Activated CD4-positive, alpha-beta T cell treated with anti-CD3 and anti-CD28 coated beads, Interleukin-2, amount 50 U/mL, for 1 hour (primary cell): ENCODE measurements at regions not wholly inside any gene's neighbourhood (a gene's known extent, or its start where the extent isn't known, plus 50 kb on each side); places are given as distances from the start of the nearest gene placed in this dataset.

ENCODE experiments used
- DNase-seq: peaks from one replicate; pipeline ENCODE4 v3.0.0-alpha.2; 2020

GRCh38 chr4:123821861-123822260 is 425.3 kb downstream of the SPRY1 start:
- no peak for DNase-seq

GRCh38 chr4:123822353-123822752 is 425.8 kb downstream of the SPRY1 start:
- no peak for DNase-seq

- no peak for DNase-seq
Measured at GRCh38 chr4:123823244-123823643, 426.6 kb downstream of the SPRY1 start.

GRCh38 chr4:123824524-123824923 is 427.9 kb downstream of the SPRY1 start:
- DNase-seq, result no peak

GRCh38 chr4:123825596-123826291 is 429.1 kb downstream of the SPRY1 start:
- no peak for DNase-seq

- no peak for DNase-seq
Measured at GRCh38 chr4:123826896-123827295, 430.3 kb downstream of the SPRY1 start.

- no peak for DNase-seq
Measured at GRCh38 chr4:123827511-123827910, 430.9 kb downstream of the SPRY1 start.

GRCh38 chr4:123830930-123831329 is 434.3 kb downstream of the SPRY1 start:
- DNase-seq, result no peak

- DNase-seq, result no peak
Measured at GRCh38 chr4:123832173-123833026, 435.8 kb downstream of the SPRY1 start.

GRCh38 chr4:123833171-123833643 is 436.6 kb downstream of the SPRY1 start:
- no peak for DNase-seq

- no peak for DNase-seq
Measured at GRCh38 chr4:123835831-123836590, 439.4 kb downstream of the SPRY1 start.

- no peak for DNase-seq
Measured at GRCh38 chr4:123836851-123837595, 440.4 kb downstream of the SPRY1 start.

- DNase-seq, result no peak
Measured at GRCh38 chr4:123838474-123838873, 441.9 kb downstream of the SPRY1 start.

GRCh38 chr4:123840197-123840596 is 443.6 kb downstream of the SPRY1 start:
- DNase-seq, result no peak

- DNase-seq, result no peak
Measured at GRCh38 chr4:123841447-123842121, 445.0 kb downstream of the SPRY1 start.

GRCh38 chr4:123843137-123843536 is 446.5 kb downstream of the SPRY1 start:
- DNase-seq, result no peak

GRCh38 chr4:123844374-123844773 is 447.8 kb downstream of the SPRY1 start:
- no peak for DNase-seq

GRCh38 chr4:123846092-123846491 is 449.5 kb downstream of the SPRY1 start:
- no peak for DNase-seq

- DNase-seq, result no peak
Measured at GRCh38 chr4:123846561-123846960, 450.0 kb downstream of the SPRY1 start.

- no peak for DNase-seq
Measured at GRCh38 chr4:123848606-123849005, 452.0 kb downstream of the SPRY1 start.

GRCh38 chr4:123849495-123849894 is 452.9 kb downstream of the SPRY1 start:
- DNase-seq, result no peak

- DNase-seq, result no peak
Measured at GRCh38 chr4:123851521-123851920, 454.9 kb downstream of the SPRY1 start.
